ENCODE measurements at regions not wholly inside any gene's neighbourhood (a gene's known extent, or its start where the extent isn't known, plus 50 kb on each side); places are given as distances from the start of the nearest gene placed in this dataset.

DNA sequence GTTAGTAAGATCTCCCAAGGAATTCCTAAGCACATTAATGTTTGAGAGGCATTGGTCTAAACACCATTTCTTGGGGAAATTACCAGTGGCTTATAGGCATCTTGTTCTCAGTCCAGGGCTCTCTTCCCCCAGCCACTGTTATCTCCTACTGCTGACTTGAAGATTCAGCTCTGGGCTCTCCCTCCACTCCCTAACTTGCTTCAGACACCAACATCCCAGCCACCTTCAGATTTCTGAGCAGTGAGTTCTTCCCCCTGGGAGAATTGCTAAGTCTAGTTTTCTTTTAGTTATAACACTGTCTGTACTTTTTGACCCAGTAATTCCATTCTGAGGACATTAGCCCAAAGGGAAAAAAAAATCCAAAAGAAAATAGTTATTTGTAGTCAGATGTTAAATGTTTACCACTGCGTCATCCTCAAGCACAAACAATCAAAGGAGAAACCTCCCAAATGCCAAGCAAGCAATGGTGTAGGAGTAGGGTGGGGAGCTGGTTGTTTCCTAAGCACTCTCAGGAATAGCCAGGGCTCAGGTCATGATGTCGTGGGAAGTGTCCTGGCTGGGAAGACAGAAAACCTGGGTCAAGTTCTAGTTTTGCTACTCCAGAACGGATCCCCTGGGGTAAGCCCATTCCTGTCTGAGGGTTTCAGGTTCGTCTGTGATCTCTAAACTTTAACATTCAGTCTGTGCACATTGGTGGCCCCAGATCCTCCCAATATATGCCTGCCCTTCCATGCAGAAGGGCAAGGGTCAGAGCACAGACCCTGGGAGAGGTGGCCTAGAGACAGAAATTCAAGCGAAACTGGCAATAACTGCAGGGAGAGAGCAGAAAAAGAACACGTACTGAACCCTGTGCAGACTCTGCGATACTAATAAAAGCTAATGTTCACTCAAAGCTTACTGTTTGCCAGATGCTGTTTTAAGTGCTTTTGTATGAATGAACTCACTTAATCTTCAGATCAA is 191.1 kb upstream of the FGGY start:
- no peak overlapping the region for H3K9ac ChIP-seq (replicated peaks in 1 of 4; ENCODE audit: extremely low read depth in 1 of 4, low read depth in 3 of 4, low read length in 3 of 4)
- FAIRE-seq (no peak), DNase-seq (ENCODE audit: low read depth in 1 of 2, low spot score in 2 of 2) (no peak)
- no peak overlapping the region for H3K14ac ChIP-seq (ENCODE audit: insufficient read length)
- no peak overlapping the region for H3K27ac ChIP-seq (ENCODE audit: low read depth, low read length)
- H4K8ac ChIP-seq (ENCODE audit: extremely low read depth, insufficient read depth, low read length) = no peak overlapping the region
- POLR2A ChIA-PET (ENCODE audit: partially characterized antibody) = no interaction called here
- peaks cover 0 to 8% (median 6%) of the 10 kb centered on the region in 4 experiments; a peak in 5 of 7 replicates for H3K4me1 ChIP-seq (replicated peaks in 1 of 4; ENCODE audit: control insufficient read depth in 3 of 4, insufficient read depth in 4 of 4, low read length in 3 of 4)
- no peak overlapping the region for H2AK5ac ChIP-seq (ENCODE audit: low read depth, low read length)
- no peaks in the 10 kb centered on the region for H3K79me2 ChIP-seq (ENCODE audit: control insufficient read depth in 1 of 2, insufficient read depth in 2 of 2, low read length in 2 of 2)
- no peak overlapping the region for H3K18ac ChIP-seq (ENCODE audit: extremely low read depth, low read length)
- WGBS, 2 experiments (ENCODE audit: extremely low coverage in 1 of 2, insufficient coverage in 1 of 2, insufficient read length in 1 of 2, insufficient replicate concordance in 2 of 2, low coverage in 1 of 2, low lambda C conversion rate in 2 of 2, missing lambda C conversion rate in 1 of 2) = 90% methylated on average over 7 of the region's 7 CpGs; no CpG with 5 or more reads in 1 of the 2 experiments
- H3K4me2 ChIP-seq (ENCODE audit: insufficient read depth in 1 of 2, low read depth in 2 of 2, low read length in 2 of 2) = no peak overlapping the region
- H3K23ac ChIP-seq (ENCODE audit: insufficient read length) = no peak overlapping the region
- H3K4me3 ChIP-seq (ENCODE audit: extremely low read depth in 1 of 4, insufficient read depth in 2 of 4, low read depth in 3 of 4, low read length in 4 of 4) = no peak overlapping the region
- H2BK20ac ChIP-seq (ENCODE audit: low read length) = peak overlapping the region; percentile 24; the same call in 1 of the 2 replicates
- H2BK5ac ChIP-seq (ENCODE audit: low read depth, low read length) = no peak overlapping the region
- no peaks in the 10 kb centered on the region for H3K27me3 ChIP-seq (replicated peaks in 1 of 4; ENCODE audit: control insufficient read depth in 3 of 4, extremely low read depth in 1 of 4, insufficient read depth in 3 of 4, low read length in 3 of 4)
- no peak overlapping the region for H4K91ac ChIP-seq (replicated peaks; ENCODE audit: insufficient read length, low read length)
- CTCF ChIA-PET (ENCODE audit: partially characterized antibody) = interaction anchor here (1.0 to 3.1 kb wide), 3 partner anchors 9 to 86 kb away, joined by 3 to 8 read pairs (median 3); no protein-coding TSS in a partner anchor
- H3K36me3 ChIP-seq (ENCODE audit: control insufficient read depth in 2 of 4, insufficient read depth in 4 of 4, low read length in 3 of 4) = no peaks in the 10 kb centered on the region
- H2BK12ac ChIP-seq (ENCODE audit: low read depth, low read length) = peak overlapping the region; percentile 20; the same call in 1 of the 2 replicates
- no peak overlapping the region for H2BK15ac ChIP-seq (ENCODE audit: low read length)
- H2BK120ac ChIP-seq (replicated peaks; ENCODE audit: low read depth, low read length) = no peak overlapping the region
- H2AFZ ChIP-seq (ENCODE audit: low read length) = peak overlapping the region; percentile 1; the same call in 1 of the 2 replicates
- no peaks in the 10 kb centered on the region for H3K23me2 ChIP-seq (ENCODE audit: low read depth, low read length)
- H3K79me1 ChIP-seq (ENCODE audit: low read depth, low read length) = no peaks in the 10 kb centered on the region
- no peak overlapping the region for H3K56ac ChIP-seq (replicated peaks; ENCODE audit: insufficient read length, low read depth, low read length)
- H4K20me1 ChIP-seq (replicated peaks in 1 of 2; ENCODE audit: control insufficient read depth in 1 of 2, insufficient read depth in 2 of 2, low read length in 2 of 2) = no peaks in the 10 kb centered on the region
- H3K9me3 ChIP-seq (ENCODE audit: insufficient read depth in 2 of 2, low read depth in 1 of 2, low read length in 1 of 2) = peaks cover 0 to 10% of the 10 kb centered on the region in 2 experiments; a peak in 1 of 4 replicates
- no peak overlapping the region for H4K5ac ChIP-seq (ENCODE audit: insufficient read length, low read depth, low read length)
- no peak overlapping the region for H3K4ac ChIP-seq (replicated peaks; ENCODE audit: insufficient read length, low read depth, low read length)
- TF ChIP-seq BACH1 (IDR thresholded peaks at IDR 0.05; ENCODE audit: low read length) (no peak), BCL11A (IDR thresholded peaks at IDR 0.05; ENCODE audit: low read depth in 2 of 2, low read length in 2 of 2) (no peak), SUZ12 (IDR thresholded peaks at IDR 0.05; ENCODE audit: low read length) (no peak), GTF2F1 (IDR thresholded peaks at IDR 0.05; ENCODE audit: borderline replicate concordance, low read depth, low read length) (no peak), CEBPB (IDR thresholded peaks at IDR 0.05; ENCODE audit: low read depth, low read length) (no peak), E2F6 (IDR thresholded peaks at IDR 0.05) (no peak)
- TF ChIP-seq, protein P1, sequence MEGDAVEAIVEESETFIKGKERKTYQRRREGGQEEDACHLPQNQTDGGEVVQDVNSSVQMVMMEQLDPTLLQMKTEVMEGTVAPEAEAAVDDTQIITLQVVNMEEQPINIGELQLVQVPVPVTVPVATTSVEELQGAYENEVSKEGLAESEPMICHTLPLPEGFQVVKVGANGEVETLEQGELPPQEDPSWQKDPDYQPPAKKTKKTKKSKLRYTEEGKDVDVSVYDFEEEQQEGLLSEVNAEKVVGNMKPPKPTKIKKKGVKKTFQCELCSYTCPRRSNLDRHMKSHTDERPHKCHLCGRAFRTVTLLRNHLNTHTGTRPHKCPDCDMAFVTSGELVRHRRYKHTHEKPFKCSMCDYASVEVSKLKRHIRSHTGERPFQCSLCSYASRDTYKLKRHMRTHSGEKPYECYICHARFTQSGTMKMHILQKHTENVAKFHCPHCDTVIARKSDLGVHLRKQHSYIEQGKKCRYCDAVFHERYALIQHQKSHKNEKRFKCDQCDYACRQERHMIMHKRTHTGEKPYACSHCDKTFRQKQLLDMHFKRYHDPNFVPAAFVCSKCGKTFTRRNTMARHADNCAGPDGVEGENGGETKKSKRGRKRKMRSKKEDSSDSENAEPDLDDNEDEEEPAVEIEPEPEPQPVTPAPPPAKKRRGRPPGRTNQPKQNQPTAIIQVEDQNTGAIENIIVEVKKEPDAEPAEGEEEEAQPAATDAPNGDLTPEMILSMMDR (IDR thresholded peaks at IDR 0.05; ENCODE audit: control extremely low read depth in 1 of 3, insufficient read depth in 1 of 3, low read depth in 1 of 3, low read length in 3 of 3) = no peak
- TF ChIP-seq, protein P2, sequence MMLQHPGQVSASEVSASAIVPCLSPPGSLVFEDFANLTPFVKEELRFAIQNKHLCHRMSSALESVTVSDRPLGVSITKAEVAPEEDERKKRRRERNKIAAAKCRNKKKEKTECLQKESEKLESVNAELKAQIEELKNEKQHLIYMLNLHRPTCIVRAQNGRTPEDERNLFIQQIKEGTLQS (IDR thresholded peaks at IDR 0.05; ENCODE audit: insufficient read depth, low read depth, low read length) = no peak

Data from H1 (cell line).